Right lung (tissue), 2 donors: ENCODE measurements at regions not wholly inside any gene's neighbourhood (a gene's known extent, or its start where the extent isn't known, plus 50 kb on each side); places are given as distances from the start of the nearest gene placed in this dataset.

Source experiments
- DNase-seq, 2 donors: peaks; one replicate each; pipeline ENCODE4 v3.0.0-alpha.2; 2013

DNA sequence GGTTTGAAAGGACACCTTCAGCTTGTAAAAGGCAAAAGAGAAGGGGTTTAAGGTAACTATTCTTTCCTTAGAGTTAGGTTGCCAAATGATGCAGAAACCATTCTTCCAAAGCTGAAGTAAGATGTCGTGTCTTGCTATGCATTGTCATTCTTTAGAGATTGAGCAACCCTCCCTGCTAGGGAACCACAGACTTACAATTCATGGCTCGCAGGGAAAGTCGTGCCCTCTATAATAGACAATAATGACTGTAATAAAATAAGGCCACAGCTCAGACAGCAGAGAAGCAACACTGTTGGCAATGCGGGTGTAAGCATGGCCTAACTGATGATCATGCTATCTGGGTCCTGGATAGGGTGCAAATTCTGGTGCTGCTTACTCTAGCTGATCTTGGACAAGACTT is 129.6 kb upstream of the CDH13 start:
- no peak for DNase-seq

DNA sequence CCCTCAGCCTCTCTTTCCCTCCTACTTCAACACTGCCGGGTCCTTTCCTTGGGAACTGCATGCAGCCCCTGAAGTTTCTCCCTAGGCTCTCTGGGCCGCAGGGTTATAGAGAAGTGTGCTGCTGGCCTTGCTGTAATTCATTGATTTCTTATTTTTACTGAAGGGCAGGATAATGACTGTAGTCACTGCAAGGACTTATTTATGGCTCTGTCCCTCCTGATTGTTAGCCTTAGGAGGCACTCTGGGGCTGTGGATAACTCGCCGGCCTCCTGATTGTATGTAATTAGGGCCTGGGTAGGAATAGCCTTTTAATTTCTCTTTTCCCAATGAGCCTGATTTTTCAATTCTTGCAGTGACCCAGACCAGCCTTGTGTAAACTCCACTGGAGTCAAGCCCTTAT is 138.3 kb upstream of the CDH13 start:
- DNase-seq, result no peak

DNA sequence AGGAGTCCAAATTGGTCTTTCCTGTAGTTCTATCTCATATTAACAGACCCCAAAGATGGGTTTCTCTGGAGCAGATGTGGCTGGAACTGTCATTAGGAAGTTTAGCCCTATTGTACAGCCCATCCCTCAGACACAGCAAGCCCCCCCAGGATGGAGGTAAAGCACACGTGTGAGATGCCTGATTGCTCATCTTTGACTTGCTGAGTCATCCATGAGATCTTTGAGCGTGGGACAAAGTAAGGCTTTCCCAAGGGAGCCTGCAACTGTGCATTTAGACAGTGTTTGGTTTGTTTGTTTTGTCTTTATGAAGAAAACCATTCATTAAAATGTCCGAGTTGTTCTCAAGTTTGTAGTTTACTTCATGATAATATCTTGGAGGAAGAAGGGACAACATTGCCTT is 145.3 kb upstream of the CDH13 start:
- no peak for DNase-seq

DNA sequence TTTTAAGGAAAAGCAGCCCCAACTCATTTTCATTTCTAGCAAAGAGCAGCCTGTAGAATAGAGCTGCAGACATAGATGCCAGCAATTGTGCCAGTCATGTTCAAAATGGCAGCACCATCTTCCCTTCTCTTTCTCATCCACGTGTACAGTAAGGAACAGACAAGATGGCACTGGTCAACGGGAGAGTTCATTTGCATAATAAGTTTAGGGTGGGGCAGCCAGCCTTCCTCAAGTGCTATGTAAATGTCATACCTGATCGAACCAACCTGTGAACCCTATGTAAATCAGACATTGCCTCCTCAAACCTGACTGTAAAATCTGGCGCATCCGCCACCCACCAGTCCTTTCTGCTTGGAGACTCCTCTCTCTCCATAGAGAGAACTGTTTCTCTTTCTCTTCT is 150.0 kb upstream of the CDH13 start:
- no peak for DNase-seq

DNA sequence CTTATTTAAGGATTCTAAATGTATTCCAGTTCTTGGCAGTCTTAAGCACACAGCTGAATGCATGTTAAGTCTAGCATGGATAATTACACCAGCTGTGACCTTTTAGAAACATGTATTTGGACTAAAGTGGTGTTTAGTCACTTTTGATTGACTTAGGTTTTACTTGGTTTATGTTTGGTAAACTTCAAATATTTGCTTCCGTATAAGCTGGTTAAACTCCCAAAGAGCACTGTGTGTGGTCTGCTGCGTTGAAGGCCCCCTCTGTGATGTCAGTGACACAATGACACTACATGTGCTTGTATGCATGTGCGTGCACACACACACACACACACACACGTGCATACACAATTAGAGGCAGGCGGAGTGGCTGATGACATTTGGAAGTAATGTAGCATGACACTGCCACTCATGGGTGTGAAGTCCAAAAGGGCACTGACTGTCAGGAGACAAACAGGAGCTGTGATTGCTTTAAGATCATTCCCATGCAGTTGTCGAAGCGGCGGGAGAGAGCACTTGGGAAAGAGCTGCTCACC is 156.1 kb upstream of the CDH13 start:
- peak; percentile 67 to 70 for DNase-seq

DNA sequence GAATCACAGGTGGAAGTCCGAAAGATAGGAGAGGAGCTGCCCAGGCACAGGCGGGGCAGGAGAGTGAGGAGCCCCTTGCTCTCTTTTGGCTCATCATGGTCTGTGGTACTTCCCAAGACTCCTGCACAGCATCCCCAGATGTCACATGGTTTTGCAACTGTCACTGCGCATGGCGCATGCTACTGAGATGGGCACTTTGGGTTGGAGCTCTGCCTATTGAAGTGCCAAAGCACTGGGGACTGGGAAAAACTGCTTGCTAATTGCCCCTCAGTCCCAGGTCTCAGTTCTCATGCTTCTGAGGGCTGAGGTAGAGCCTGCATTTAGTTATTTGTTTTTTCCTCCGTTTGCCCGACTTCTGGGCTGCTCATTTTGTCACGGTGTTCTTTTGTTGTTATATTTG is 156.8 kb upstream of the CDH13 start:
- DNase-seq, result no peak

DNA sequence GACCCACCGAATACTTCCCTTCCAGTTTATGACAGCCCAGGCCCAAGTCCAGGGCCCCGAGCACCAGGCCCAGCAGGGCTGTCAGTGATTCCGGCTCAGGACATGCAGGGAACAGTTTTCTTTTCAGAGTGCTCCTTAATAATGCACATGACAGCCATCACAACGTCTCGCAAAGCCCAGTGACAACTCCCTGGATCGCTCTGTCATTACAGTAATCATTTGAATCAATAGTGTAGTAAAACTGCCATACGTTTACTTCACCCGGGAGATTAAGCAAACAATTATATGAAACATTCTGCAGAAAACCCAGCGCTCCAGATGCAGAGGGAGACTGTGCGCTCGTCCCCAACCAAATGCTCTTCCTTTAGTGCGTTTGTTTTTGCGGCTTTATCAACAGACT is 162.6 kb upstream of the CDH13 start:
- no peak for DNase-seq

DNA sequence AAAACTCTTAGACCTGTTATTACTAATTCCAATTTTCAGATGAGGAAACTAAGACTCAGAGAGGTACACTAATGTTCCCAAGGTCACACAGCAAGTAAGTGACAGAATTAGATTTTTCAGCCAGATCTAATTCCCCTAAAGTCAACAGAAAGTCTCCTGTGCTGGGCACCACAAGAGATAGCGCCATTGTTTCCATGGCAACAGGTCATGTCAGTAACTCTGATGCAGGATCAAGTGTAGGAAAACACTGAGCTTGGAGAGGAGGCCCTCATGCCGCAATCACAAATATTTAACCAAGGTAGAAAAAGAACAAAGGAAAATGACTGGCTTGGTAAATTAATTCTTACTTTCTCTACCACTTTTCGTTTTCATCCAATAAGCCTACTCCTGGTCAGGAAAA is 166.0 kb upstream of the CDH13 start:
- peak in 1 of 2 donors; percentile 23 for DNase-seq

DNA sequence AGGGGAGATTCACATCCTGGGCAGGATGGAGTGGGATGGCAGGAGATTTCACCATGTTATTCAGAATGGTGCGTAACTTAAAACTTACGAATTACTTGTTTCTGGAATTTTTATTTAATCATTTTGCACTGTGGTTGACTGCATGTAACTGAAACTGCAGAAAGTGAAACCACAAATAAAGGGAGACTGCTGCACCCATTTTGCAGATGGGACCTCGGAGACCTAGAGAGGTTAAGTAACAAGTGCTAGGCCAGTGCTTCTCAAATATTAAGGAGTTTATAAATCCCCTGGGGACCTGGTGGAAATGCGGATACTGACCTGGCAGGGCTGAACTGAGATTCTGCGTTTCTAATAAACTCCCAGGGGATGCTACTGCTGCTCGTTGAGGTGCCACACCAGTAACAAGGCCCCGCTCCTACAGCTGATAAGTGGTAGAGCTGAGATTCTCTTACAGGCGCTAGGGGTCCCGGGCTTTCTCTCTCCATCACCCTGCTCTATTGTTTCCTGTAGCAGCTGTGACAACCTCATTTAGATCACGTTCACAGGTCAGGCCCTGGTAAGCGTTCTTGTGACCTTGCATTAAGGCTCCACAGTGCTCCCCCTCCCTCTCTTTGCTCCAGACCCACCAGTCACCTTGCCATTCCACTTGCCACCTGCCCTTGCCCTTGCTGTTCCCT is 167.1 kb upstream of the CDH13 start:
- no peak for DNase-seq

DNA sequence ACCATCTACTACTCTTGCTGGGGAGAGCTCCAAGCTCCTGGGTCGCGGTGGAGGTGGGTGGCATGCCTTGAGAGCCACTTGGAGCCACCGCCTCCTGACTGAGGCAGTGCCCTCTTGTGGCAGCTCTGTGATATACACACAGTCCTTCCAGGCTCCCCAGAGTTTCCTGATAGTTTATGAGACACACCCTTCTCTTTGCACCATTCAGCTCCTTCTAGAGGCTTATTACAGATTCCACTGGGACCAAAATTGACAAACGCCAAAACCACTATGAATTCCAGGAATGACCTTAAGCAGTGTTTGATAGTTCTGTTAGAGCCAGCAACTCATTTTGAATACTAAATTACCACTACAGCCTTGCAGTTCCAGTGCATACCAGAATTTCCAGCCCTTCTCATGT is 170.1 kb upstream of the CDH13 start:
- DNase-seq, result peak; percentile 36 to 46

DNA sequence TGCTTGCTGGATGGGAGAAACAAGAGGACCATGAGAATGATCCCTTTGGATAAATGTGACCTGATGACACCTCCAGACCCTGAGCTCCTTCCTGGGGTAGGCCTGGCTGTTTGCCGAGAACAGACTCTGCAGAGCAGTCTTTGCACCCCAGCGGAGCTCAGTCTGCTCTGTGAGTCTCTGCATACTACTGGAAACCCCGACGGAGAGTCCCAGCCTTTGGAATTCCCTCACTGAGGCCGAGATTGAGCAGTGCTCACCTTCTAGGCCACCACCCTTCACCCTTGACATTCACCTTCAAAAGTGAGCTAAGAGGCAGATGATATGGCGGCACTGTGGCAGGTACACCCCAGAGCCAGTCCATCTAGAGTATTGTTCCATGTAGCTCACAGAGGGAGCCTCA is 172.2 kb upstream of the CDH13 start:
- DNase-seq, result no peak

DNA sequence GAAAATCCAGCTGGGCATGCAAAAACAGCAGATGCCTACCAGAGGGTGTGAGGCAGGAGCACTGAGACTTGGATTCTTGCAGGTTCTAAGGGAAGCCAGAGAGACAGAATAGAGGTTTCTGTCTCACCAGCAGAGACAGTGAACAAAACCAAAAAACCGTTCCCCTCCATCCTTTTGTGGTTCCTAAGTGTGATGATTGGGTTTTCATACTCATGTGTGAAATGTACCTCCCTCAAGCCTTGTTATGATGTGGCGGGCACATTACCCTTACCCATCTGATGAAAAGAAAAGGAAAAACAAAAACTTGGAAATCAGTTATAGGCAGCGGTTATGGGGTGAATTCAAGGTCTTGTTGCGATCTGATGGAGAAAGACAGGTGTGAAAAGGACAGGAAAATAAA is 172.6 kb upstream of the CDH13 start:
- no peak for DNase-seq

DNA sequence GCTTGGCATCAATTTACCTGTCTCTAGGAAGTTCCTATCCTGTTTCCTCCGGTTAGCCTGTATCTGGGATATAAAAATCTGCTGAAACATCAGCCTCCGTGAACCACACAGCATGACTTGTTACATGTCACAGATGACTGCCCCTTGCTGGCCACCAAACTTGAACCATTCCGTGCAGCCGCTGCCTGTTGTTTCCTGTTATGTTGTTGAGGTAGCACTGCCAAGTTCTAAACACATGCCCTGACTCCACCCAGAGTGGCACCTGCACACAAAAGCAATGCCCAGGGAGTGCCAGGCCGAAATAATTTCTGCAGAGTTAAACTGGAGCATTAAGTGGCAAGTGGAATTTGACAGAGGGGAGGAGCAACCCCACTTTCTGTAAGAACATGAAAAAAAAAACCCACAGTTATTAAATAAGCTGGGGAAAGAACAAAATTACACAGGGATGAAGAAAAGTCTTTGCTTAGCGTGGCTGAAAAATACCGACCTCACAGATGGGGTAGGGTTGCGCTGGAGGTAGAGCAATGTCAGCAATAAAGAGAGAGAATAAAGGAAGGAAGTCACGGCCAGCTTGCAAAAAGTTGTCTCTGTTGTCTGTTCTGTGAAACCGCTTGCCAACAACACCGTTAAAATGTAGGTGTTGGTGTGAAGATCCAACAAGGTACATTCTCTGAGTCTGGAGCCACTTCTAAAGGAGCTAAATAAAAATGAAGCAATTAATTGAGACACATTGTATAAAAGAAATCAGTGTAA is 174.6 kb upstream of the CDH13 start:
- no peak for DNase-seq

DNA sequence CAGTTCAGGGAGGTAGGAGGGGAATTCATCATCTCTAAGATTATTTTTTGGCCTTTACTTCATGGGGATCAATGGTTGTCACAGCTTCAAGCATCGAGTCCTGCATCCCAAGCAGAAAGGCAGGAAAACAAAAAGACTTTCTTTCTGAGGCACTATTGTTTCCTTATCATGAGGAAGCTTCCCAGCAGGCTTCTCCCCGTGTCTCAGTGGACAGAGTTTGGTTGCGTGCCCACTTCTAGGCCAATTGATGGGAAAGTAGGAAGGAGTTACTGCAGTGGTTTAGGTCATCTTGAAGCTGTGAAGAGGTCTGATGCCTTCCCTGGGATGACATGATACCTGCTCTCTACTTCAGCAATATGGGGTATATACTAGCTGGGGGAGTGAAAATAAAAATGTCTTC is 175.3 kb upstream of the CDH13 start:
- DNase-seq, result no peak

DNA sequence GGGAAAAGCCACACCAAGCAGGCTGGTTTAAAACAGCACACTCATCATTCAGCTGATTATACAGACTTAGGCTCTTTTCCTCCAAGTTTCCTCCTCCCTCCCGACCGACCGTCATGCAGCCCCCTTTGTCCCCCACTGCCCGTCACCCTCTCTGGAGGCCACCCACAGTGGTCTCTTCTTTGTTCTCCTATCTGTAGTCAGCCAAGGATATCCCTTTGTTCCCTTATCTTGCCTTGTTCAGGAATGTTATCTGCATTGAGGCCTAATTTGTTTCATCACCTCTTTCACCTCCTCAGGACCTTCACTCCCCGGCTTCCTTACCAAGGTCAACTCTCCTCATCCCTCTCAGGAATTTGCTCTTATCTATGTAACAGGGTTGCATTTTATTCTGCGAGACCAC is 186.4 kb upstream of the CDH13 start:
- DNase-seq, result no peak

DNA sequence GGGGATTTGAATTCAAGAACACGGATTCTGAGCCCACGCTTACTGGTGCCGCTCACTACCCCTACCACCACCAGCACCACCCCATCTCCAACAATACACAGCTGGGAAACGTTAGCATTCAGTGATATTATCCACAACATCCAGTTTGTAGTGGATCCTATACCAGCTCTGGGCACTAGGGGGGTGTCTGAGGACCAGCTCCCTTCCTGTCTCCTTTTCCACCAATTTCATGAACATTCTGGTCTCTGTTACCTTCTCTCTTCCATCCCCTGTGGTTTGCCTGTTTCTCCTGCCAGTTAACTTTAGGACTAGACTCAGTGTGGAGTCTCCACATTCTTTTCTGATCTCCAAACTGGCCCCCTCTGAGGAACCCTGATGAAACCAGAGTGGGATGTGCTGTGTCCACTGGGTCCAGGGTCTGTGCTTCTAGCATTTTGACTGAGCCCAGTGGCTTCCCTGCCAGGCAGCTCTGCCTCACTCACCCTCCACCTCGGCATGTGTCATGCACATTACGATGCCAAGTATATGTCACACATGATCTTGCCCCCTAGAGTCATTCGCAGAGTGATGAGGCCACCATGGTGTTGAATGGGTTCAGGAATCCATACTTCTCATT is 187.0 kb upstream of the CDH13 start:
- no peak for DNase-seq

DNA sequence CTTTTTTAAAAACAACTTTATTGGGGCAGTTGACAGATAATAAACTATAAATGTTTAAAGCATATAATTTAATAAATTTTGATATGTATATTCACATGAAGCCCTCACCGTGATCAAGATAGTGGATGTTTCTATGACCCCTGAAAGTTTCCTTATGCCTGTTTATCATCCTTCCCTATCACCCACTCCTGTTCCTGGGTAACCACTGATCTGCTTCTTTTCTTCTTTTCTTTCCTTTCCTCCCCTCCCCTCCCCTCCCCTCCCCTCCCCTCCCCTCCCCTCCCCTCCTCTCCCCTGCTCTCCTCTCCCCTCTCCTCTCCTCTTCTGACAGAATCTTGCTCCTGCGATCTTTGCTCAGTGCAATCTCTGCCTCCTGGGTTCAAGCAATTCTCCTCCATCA is 193.7 kb upstream of the CDH13 start:
- no peak for DNase-seq

DNA sequence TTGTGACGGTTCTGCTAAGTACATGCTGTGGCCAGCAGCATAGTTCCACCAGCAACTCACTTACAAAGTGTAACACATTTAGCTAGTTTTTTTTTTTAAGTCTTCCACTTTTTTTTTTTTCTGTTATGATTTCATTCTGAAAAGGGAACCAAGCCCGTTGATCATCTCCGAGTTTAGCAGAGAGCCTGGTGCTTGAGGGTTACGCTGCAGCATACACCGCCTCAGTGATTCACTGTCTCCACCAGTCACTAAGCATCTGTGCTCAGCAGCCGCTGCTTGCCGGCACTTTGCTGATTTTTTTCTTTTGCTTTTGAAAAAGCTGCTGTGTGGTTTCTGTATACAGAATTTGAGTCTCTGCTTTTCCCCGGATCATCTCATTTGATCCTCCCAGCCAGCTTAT is 194.5 kb upstream of the CDH13 start:
- no peak for DNase-seq

DNA sequence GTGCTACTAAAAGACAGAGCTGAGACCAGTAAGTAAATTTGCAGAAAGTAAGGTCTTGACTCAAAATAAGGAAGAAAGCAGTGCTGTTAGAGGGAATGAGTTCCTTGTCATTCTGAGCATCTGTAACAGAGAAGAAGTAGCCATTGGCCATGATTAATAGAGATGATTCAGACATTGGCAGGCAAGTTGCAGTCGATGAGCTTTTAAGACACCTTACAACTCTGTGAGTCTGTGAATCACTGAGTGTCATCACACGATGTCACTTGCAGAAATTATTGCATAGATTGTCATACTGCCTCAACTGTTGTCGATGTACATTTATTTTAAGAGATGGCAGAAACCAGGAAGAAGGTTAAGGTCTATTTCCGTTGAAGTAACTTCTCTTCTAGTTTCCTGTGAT is 201.1 kb upstream of the CDH13 start:
- no peak for DNase-seq

DNA sequence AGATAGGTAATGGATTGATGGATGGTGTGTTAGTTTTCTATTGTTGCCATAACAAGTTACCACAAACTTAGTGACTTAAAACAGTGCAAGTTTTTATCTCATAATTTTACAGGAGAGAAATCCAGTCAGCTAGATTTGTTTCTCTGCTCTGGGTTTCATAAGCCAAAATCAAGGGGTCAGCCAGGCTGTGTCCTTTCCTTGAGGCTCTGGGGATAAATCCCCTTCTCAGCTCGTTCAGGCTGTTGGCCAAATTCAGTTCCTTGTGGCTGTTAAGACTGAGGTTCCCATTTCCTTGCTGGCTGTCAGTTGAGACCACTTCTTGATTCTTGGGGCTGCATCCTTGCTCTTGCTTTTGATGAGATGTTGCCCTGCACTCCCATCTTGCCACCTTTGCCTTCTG is 204.9 kb upstream of the CDH13 start:
- no peak for DNase-seq

DNA sequence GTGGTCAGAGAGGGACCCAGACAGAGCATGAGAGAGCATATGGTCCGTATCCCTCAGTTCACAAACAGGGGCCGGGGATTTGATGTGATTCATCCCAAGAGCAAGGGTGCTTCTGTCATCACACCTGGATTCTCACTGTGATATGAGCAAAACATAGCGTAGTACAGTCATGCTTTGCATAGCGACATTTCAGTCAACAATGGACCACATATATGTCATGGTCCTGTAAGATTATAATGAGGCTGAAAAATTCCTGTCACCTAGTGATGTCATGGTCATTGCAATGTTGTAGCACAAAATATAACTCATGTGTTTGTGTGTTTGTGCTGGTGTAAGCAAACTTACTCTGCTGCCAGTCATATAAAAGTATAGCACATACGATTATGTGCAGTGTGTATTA is 207.4 kb upstream of the CDH13 start:
- DNase-seq, result no peak

DNA sequence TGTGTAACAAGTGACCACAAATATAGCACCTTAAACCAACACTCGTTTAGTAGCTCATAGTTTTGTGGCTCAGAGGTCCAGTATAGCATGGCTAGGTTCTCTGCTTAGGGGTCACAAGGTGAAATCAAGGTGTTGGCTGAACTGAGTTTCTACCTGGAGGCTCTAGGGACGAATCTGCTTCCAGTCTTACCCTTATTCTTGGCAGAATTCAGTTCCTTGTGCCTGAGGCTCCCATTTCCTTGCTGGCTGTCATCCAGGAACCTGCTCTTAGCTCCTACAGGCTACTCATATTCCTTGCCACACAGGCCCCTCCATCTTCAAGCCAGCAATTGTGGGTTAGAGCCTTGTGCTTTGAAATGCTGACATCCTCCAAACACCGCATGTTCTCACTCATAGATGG is 212.3 kb upstream of the CDH13 start:
- no peak for DNase-seq

DNA sequence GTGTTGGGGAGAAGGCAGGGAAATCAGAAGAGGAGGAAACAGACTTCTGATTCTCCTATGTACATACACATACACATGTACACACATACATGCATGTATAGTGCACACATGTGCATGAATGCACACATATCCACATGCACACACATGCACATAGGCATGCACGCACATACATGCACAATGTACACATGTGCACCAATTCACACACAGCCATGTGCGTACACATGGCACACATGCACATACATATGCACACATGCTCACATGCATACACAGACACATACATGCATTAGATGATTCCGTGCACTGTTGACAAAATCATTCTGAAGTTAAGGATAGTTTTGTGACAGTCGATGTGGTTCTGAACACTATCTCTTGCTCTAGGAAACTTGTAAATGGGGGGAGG is 214.0 kb upstream of the CDH13 start:
- DNase-seq, result no peak
